HG03066 (cell line): ENCODE measurements at regions not wholly inside any gene's neighbourhood (a gene's known extent, or its start where the extent isn't known, plus 50 kb on each side); places are given as distances from the start of the nearest gene placed in this dataset.

Experiments used
- ATAC-seq: cut with Tn5 transposase; IDR thresholded peaks from one replicate; pipeline ENCODE4 v1.9.1; 2021; ENCODE audit warnings: low read depth; ENCODE audit not compliant: unreplicated experiment

GRCh38 chr13:99436686-99437416 is 64.4 kb upstream of the TM9SF2 start:
- ATAC-seq, result peak; percentile 24

- ATAC-seq, result no peak
Measured at GRCh38 chr13:99439048-99439447, 62.2 kb upstream of the TM9SF2 start.

- no peak for ATAC-seq
Measured at GRCh38 chr13:99439850-99440604, 61.2 kb upstream of the TM9SF2 start.

- no peak for ATAC-seq
Measured at GRCh38 chr13:99442273-99442895, 58.9 kb upstream of the TM9SF2 start.

GRCh38 chr13:99446242-99446641 is 55.0 kb upstream of the TM9SF2 start:
- ATAC-seq, result no peak

GRCh38 chr13:99448546-99448945 is 52.7 kb upstream of the TM9SF2 start:
- no peak for ATAC-seq

- ATAC-seq, result no peak
Measured at GRCh38 chr13:99450416-99450815, 50.9 kb upstream of the TM9SF2 start.
